Epithelial cell of proximal tubule (primary cell): ENCODE measurements at regions not wholly inside any gene's neighbourhood (a gene's known extent, or its start where the extent isn't known, plus 50 kb on each side); places are given as distances from the start of the nearest gene placed in this dataset.
"Not testable (repeated sequence)": the region's sequence is repeated elsewhere in the genome, so short reads cannot be mapped to it uniquely, and the experiment has no call there.

Source experiments
- DNase-seq: peaks from one replicate; pipeline ENCODE4 v3.0.0-alpha.2; 2011; ENCODE audit warnings: low read depth
- H3K4me3 ChIP-seq: 2 replicates; pipeline ENCODE4 v1.5.1; 2011; ENCODE audit warnings: low read depth, mild to moderate bottlenecking, low read length
- CTCF ChIP-seq: conservative IDR thresholded peaks from 2 replicates; pipeline ENCODE4 v1.5.1; 2012; ENCODE audit warnings: low read depth, mild to moderate bottlenecking, low read length

- H3K4me3 ChIP-seq, result no peak overlapping the region
- TF ChIP-seq CTCF, result no peak
- no peak for DNase-seq
Measured at GRCh38 chr1:232574889-232575762, 54.8 kb downstream of the SIPA1L2 start.

GRCh38 chr1:232574077-232574476 lies 55.9 kb downstream of the SIPA1L2 start:
- H3K4me3 ChIP-seq, result no peak overlapping the region
- TF ChIP-seq CTCF, result no peak
- DNase-seq, result no peak

GRCh38 chr1:232571523-232571922 lies 58.4 kb downstream of the SIPA1L2 start:
- no peak overlapping the region for H3K4me3 ChIP-seq
- DNase-seq, result no peak
- TF ChIP-seq CTCF, result no peak

- no peak for TF ChIP-seq CTCF
- DNase-seq, result no peak
- H3K4me3 ChIP-seq, result no peak overlapping the region
Measured at GRCh38 chr1:232570007-232570406, 59.9 kb downstream of the SIPA1L2 start.

- not testable (repeated sequence) for DNase-seq, H3K4me3 ChIP-seq
Measured at GRCh38 chr1:232569554-232569921, 60.4 kb downstream of the SIPA1L2 start.

- H3K4me3 ChIP-seq, result no peak overlapping the region
- no peak for TF ChIP-seq CTCF
- no peak for DNase-seq
Measured at GRCh38 chr1:232568906-232569553, 60.9 kb downstream of the SIPA1L2 start.

GRCh38 chr1:232568331-232568852 lies 61.5 kb downstream of the SIPA1L2 start:
- no peak for DNase-seq
- no peak overlapping the region for H3K4me3 ChIP-seq
- no peak for TF ChIP-seq CTCF
